B cell (primary cell): ENCODE measurements at regions not wholly inside any gene's neighbourhood (a gene's known extent, or its start where the extent isn't known, plus 50 kb on each side); places are given as distances from the start of the nearest gene placed in this dataset.

Source experiments
- CTCF ChIP-seq: fragments of 200-600 bp; IDR thresholded peaks from one replicate; pipeline ENCODE4 v1.8.0; 2022; ENCODE audit warnings: antibody characterized with exemption, mild to moderate bottlenecking
- EZH2 ChIP-seq: IDR thresholded peaks from 2 replicates; pipeline ENCODE4 v1.6.1; 2012; ENCODE audit warnings: borderline replicate concordance, low read depth, mild to moderate bottlenecking, moderate library complexity, low read length; ENCODE audit not compliant: insufficient read depth, poor library complexity, severe bottlenecking

GRCh38 chr20:57023007-57023406, 243.4 kb downstream of the BMP7 start:
- TF ChIP-seq EZH2: no peak
- no peak for TF ChIP-seq CTCF
